NCI-H2227 (cell line): ENCODE measurements at regions not wholly inside any gene's neighbourhood (a gene's known extent, or its start where the extent isn't known, plus 50 kb on each side); places are given as distances from the start of the nearest gene placed in this dataset.

Source experiments
- DNase-seq: peaks from one replicate; lab custom pipeline; 2025; ENCODE audit not compliant: unreplicated experiment; lab: John Stamatoyannopoulos, UW

- no peak for DNase-seq
These were observed 73.0 kb upstream of the PROK2 start for GRCh38 chr3:71857956-71858355.

DNA sequence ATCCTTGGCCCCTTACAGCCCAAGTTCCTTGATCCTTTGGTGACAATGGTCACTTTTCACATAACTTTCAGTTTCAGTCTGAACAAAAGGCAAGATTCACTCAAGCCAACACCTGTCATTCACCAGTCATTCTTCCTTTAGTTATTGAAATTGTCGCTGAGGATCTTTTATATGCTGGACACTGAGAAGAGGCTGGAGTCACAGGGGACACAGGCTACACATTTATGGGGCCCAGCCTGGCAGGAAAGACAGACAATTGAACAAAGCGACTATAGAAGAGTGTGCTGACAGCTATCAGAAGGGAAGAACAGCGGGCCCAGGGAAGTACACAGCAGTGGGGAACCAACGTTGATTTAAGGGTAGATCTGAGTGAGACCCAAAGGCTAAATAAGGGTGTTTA, 69.8 kb upstream of the PROK2 start:
- DNase-seq, result no peak

DNA sequence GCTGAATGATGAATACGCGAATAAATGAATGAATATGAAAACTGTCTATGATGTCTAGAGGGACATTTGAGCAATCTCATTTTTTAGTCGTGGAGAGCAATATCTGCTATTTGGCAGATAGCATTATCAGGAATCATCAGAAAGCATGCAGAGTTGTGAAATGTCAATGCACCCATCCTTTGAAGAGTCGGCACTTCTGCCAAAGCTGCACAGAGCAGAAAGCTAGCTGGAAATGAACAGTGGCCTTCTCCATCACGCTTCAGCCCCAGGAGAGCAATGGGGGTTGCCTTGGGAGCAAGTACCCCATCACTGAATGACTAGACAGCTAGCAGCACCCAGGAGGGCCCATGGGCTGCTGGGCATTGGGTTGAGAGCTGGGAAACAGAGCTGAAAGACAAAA, 69.1 kb upstream of the PROK2 start:
- no peak for DNase-seq

GRCh38 chr3:71851878-71852277, 66.9 kb upstream of the PROK2 start:
- DNase-seq, result no peak

DNA sequence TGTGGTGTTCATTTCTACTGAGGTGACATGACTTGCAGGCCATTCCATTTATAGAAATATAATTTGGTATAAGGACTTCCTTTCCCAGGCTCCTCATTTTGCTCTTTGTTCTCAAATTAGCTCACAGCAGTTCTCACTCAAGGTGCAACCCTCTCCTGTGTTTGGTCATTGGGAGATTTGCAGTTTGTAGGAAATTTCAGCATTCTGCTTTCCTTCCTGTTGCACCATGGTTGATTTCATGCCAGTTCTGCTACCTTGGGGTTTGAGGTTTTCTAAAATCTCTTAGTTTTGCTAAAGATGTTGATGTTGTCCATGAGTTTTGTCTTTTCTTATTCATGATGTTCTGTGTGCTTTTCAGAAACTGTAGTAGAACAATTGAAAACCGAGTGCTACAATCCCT, 65.7 kb upstream of the PROK2 start:
- DNase-seq, result no peak

DNA sequence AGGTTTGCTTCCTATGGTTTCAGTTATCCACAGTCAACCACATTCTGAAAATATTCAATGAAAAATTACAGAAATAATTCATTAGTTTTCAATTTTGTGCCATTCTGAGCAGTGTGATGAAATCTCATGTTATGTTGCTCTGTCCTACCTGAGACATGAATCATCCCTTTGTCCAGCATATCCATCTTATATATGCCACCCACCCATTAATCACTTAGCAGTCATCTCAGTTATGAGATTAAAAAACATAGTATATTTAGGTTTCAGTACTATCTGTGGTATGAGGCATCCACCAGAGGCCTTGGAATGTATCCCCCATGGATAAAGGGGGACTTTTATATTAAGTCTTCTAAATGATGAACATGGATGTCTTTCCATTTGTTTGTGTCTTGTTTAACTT, 64.7 kb upstream of the PROK2 start:
- DNase-seq, result no peak

DNA sequence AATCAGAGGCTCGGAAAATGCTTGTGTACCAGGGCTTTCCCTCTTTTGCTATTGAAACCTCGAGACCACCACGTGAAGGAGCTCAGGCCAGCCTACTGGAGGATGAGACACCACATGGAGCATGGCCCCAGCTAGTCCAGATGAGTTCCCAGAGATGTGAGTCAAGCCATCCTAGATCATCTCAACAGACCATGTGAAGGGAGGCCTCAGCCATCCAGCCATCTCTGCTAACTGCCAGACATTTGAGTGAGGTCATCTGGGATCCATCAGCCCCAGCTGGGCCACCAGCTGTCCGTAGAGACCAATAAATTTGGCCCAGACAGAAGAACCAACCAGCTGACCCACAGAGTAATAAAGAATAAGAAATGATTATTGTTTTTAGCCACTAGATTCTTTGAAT, 62.8 kb upstream of the PROK2 start:
- no peak for DNase-seq

GRCh38 chr3:71846185-71846584, 61.2 kb upstream of the PROK2 start:
- no peak for DNase-seq

DNA sequence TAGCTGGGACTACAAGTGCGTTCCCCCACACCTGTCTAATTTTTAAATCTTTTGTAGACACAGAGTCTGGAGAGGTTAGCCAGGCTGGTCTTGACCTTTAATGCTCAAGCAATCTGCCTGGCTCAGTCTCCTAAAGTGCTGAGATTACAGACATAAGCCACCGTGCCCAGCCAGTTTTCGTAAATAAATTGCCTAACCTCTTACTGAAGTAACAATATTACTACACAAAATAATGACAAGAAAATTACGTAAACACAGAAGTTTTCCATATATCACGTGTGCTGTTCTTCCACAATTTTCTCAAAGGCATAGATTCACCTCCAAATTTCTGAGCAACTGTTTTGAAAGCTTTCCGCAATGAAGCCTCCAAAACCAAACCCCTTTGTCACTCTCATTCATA, 58.1 kb upstream of the PROK2 start:
- DNase-seq, result no peak

DNA sequence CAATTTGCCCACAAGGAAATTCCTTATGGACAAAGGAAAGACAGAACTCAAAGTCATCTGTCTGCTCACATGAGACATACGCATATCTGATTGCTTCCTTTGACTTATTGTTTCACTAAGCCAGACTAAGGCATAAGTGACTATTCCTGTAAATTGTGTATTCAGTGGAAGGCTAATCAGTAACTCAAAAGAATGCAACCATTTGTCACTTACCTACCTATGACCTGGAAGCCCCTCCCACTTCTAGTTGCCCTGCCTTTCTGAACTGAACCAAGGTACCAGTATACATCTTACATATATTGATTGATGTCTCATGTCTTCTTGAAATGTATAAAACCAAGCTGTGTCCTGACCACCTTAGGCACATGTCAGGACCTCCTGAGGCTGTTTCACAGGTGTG, 53.5 kb upstream of the PROK2 start:
- no peak for DNase-seq
